SU-DHL-6 (cell line): ENCODE measurements at regions not wholly inside any gene's neighbourhood (a gene's known extent, or its start where the extent isn't known, plus 50 kb on each side); places are given as distances from the start of the nearest gene placed in this dataset.

ENCODE experiments used
- H2AFZ ChIP-seq: fragments of 200-600 bp; sonication (generic); 2 replicates; pipeline ENCODE4 v1.6.1; 2014; ENCODE audit warnings: low read depth, mild to moderate bottlenecking, moderate library complexity, mixed read lengths, antibody characterized with exemption, low read length; ENCODE audit not compliant: severe bottlenecking
- H3F3A ChIP-seq: fragments of 200-600 bp; shearing (Covaris generic); 2 replicates; pipeline ENCODE4 v1.6.0; 2016; ENCODE audit warnings: antibody characterized with exemption, mild to moderate bottlenecking; ENCODE audit not compliant: insufficient read depth
- H3K27ac ChIP-seq: fragments of 200-600 bp; sonication (generic); 2 replicates; pipeline ENCODE4 v1.5.1; 2016; ENCODE audit warnings: low read depth, mild to moderate bottlenecking, low read length, moderate library complexity, mixed read lengths
- H3K27me3 ChIP-seq: fragments of 200-600 bp; sonication (generic), shearing (Covaris generic); 2 replicates; pipeline ENCODE4 v1.6.0; 2014; ENCODE audit warnings: mild to moderate bottlenecking, low read length
- H3K36me3 ChIP-seq: fragments of 200-600 bp; sonication (generic); 2 replicates; pipeline ENCODE4 v1.6.1; 2014; ENCODE audit warnings: mild to moderate bottlenecking, low read length, mixed read lengths
- H3K4me2 ChIP-seq: fragments of 300-600, 200-600 bp; shearing (Covaris generic), sonication (generic); 2 replicates; pipeline ENCODE4 v1.6.0; 2014; ENCODE audit warnings: low read length, low read depth, mild to moderate bottlenecking; ENCODE audit not compliant: poor library complexity, severe bottlenecking
- H3K4me3 ChIP-seq: fragments of 200-600 bp; sonication (generic); 2 replicates; pipeline ENCODE4 v1.5.1; 2014; ENCODE audit warnings: antibody characterized with exemption, low read length, mild to moderate bottlenecking, mixed read lengths; ENCODE audit not compliant: insufficient read depth, poor library complexity, severe bottlenecking
- H3K79me2 ChIP-seq: fragments of 200-600 bp; sonication (generic); 2 replicates; pipeline ENCODE4 v1.6.1; 2014; ENCODE audit warnings: mild to moderate bottlenecking, low read length, moderate library complexity; ENCODE audit not compliant: insufficient read depth
- H3K9ac ChIP-seq: fragments of 200-600 bp; sonication (generic); 2 replicates; pipeline ENCODE4 v1.7.0; 2014; ENCODE audit warnings: mild to moderate bottlenecking, low read length
- H3K9me2 ChIP-seq: fragments of 200-600 bp; sonication (generic); replicated peaks from 2 replicates; pipeline ENCODE4 v1.6.1; 2014; ENCODE audit warnings: low read length; ENCODE audit not compliant: insufficient read depth
- H3K9me3 ChIP-seq: fragments of 200-600 bp; sonication (generic); 2 replicates; pipeline ENCODE4 v1.6.1; 2014; ENCODE audit warnings: low read length, mixed read lengths; ENCODE audit not compliant: insufficient read depth
- H4K20me1 ChIP-seq: fragments of 200-600 bp; sonication (generic); 2 replicates; pipeline ENCODE4 v1.6.1; 2014; ENCODE audit warnings: low read depth, mild to moderate bottlenecking, antibody characterized with exemption, low read length, moderate library complexity, mixed read lengths
- EZH2phosphoT487 ChIP-seq: fragments of 200-600 bp; sonication (generic), shearing (Covaris generic); conservative IDR thresholded peaks from 2 replicates; pipeline ENCODE4 v1.6.1; 2018; ENCODE audit warnings: mild to moderate bottlenecking, antibody characterized with exemption, low read length, moderate library complexity, mixed read lengths
- TF ChIP-seq, protein P1 (sequence below): fragments of 200-600 bp; sonication (generic); IDR thresholded peaks from one replicate; pipeline ENCODE4 v1.5.1; 2017; ENCODE audit warnings: antibody characterized with exemption, mild to moderate bottlenecking, low read length, moderate library complexity; ENCODE audit not compliant: insufficient read depth, poor library complexity, severe bottlenecking

DNA sequence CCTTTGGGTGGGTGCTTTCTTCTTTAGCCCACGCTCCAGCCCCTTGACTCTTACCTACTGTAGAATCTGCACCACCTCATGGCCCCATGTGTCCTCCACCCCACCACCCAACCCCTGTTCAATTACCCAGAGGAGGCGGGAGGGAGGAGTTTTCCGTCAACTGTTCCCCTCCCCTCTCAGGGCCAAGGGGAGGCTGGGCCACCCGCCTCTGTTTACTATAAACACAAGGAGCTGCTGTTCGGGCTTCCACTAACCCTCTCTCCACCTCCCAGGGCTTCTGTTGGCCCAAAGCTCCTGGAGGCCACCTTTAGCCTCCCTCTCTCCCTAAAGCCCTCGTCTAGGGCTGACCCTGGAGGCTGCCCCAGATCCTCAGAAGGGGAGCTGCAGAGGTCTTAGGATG, 59.2 kb downstream of the FOXI1 start:
- Histone ChIP-seq H3K27ac (no peak overlapping the region), H3K4me2 (no peak overlapping the region), H3K9me3 (no peaks in the 10 kb centered on the region), H3K9me2 (no peaks in the 10 kb centered on the region), H2AFZ (no peak overlapping the region), H3K79me2 (no peaks in the 10 kb centered on the region), H3F3A (no peaks in the 10 kb centered on the region), H3K9ac (no peak overlapping the region), H3K36me3 (no peaks in the 10 kb centered on the region), H3K27me3 (0 out of 2 replicates have a peak, but pooled peaks cover 4% of the 10 kb centered on the region), H3K4me3 (no peak overlapping the region), H4K20me1 (no peaks in the 10 kb centered on the region)
- TF ChIP-seq, protein P1, sequence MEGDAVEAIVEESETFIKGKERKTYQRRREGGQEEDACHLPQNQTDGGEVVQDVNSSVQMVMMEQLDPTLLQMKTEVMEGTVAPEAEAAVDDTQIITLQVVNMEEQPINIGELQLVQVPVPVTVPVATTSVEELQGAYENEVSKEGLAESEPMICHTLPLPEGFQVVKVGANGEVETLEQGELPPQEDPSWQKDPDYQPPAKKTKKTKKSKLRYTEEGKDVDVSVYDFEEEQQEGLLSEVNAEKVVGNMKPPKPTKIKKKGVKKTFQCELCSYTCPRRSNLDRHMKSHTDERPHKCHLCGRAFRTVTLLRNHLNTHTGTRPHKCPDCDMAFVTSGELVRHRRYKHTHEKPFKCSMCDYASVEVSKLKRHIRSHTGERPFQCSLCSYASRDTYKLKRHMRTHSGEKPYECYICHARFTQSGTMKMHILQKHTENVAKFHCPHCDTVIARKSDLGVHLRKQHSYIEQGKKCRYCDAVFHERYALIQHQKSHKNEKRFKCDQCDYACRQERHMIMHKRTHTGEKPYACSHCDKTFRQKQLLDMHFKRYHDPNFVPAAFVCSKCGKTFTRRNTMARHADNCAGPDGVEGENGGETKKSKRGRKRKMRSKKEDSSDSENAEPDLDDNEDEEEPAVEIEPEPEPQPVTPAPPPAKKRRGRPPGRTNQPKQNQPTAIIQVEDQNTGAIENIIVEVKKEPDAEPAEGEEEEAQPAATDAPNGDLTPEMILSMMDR: no peak
- TF ChIP-seq EZH2phosphoT487: no peak

- Histone ChIP-seq H3K27me3 (0 out of 2 replicates have a peak, but pooled peaks cover 4% of the 10 kb centered on the region), H3K36me3 (no peaks in the 10 kb centered on the region), H3K79me2 (no peaks in the 10 kb centered on the region), H3K9ac (no peak overlapping the region), H3K4me3 (no peak overlapping the region), H4K20me1 (no peaks in the 10 kb centered on the region), H3F3A (no peaks in the 10 kb centered on the region), H2AFZ (no peak overlapping the region), H3K9me2 (no peaks in the 10 kb centered on the region), H3K9me3 (no peaks in the 10 kb centered on the region), H3K27ac (no peak overlapping the region), H3K4me2 (no peak overlapping the region)
- TF ChIP-seq, protein P1: no peak
- no peak for TF ChIP-seq EZH2phosphoT487
These were observed 60.4 kb downstream of the FOXI1 start for GRCh38 chr5:170166101-170166500.

DNA sequence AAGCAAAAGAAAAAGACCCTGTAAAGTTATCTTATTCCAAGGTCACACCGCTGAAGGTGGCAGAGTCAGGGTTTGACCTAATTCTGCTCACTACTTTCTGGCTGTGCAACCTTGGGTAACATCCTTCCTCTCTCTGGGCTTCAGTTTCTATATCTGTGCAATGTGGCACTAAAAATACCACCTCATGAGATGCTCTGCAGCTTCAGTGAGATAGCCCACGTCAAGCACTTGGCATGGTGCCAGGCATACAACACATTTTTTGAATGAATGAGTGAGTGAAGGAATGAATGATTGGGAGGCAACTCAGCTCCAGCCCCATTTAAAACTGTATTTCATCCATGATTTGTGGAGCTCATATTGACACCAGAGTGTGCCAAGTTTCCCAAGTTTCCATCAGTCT, 62.3 kb downstream of the FOXI1 start:
- Histone ChIP-seq H3K4me3 (no peak overlapping the region), H3K36me3 (no peaks in the 10 kb centered on the region), H3K9ac (no peak overlapping the region), H3K9me3 (no peaks in the 10 kb centered on the region), H2AFZ (no peak overlapping the region), H3F3A (no peaks in the 10 kb centered on the region), H3K79me2 (no peaks in the 10 kb centered on the region), H3K27ac (no peak overlapping the region), H4K20me1 (no peaks in the 10 kb centered on the region), H3K4me2 (no peak overlapping the region), H3K27me3 (0 out of 2 replicates have a peak, but pooled peaks cover 4% of the 10 kb centered on the region), H3K9me2 (no peaks in the 10 kb centered on the region)
- TF ChIP-seq, protein P1: no peak
- no peak for TF ChIP-seq EZH2phosphoT487
